RCC 7860 (cell line): ENCODE measurements at regions not wholly inside any gene's neighbourhood (a gene's known extent, or its start where the extent isn't known, plus 50 kb on each side); places are given as distances from the start of the nearest gene placed in this dataset.

ENCODE experiments used
- DNase-seq: peaks from one replicate; pipeline ENCODE4 v3.0.0-alpha.2; 2015; ENCODE audit warnings: low spot score
- FAIRE-seq: peaks from 2 replicates; lab custom pipeline; 2012; peaks lifted over from hg19 to GRCh38; lab: Jason Lieb, UNC

GRCh38 chr3:57009802-57010201 lies 50.7 kb upstream of the SPATA12 start:
- FAIRE-seq, result no peak
- DNase-seq, result no peak

- DNase-seq (no peak), FAIRE-seq (no peak)
Observed at GRCh38 chr3:57009367-57009766, 51.1 kb upstream of the SPATA12 start.

GRCh38 chr3:57007521-57008460 lies 52.7 kb upstream of the SPATA12 start:
- FAIRE-seq, result peak; percentile 81
- peak; percentile 54 for DNase-seq

- DNase-seq (no peak), FAIRE-seq (no peak)
Observed at GRCh38 chr3:57006949-57007419, 53.5 kb upstream of the SPATA12 start.

GRCh38 chr3:57006179-57006657 lies 54.2 kb upstream of the SPATA12 start:
- no peak for DNase-seq
- FAIRE-seq, result no peak

GRCh38 chr3:57004229-57004628 lies 56.2 kb upstream of the SPATA12 start:
- FAIRE-seq (no peak), DNase-seq (no peak)

GRCh38 chr3:57003676-57004075 lies 56.8 kb upstream of the SPATA12 start:
- FAIRE-seq (no peak), DNase-seq (no peak)

- FAIRE-seq, result no peak
- DNase-seq, result no peak
Observed at GRCh38 chr3:57001356-57001755, 59.1 kb upstream of the SPATA12 start.

GRCh38 chr3:57000012-57000411 lies 60.5 kb upstream of the SPATA12 start:
- DNase-seq (no peak), FAIRE-seq (no peak)

GRCh38 chr3:56999547-56999946 lies 60.9 kb upstream of the SPATA12 start:
- FAIRE-seq (no peak), DNase-seq (no peak)

GRCh38 chr3:56998076-56998529 lies 62.4 kb upstream of the SPATA12 start:
- no peak for DNase-seq
- FAIRE-seq, result no peak

GRCh38 chr3:56997675-56998074 lies 62.8 kb upstream of the SPATA12 start:
- FAIRE-seq, result no peak

GRCh38 chr3:56997041-56997440 lies 63.4 kb upstream of the SPATA12 start:
- FAIRE-seq (no peak), DNase-seq (no peak)

More at GRCh38 chr3:56997675-56998074, 62.8 kb upstream of the SPATA12 start:
- DNase-seq, result no peak

GRCh38 chr3:56994391-56994790 lies 66.1 kb upstream of the SPATA12 start:
- no peak for FAIRE-seq
- DNase-seq, result no peak

- DNase-seq (no peak), FAIRE-seq (no peak)
Observed at GRCh38 chr3:56990641-56991015, 69.8 kb upstream of the SPATA12 start.

- FAIRE-seq (no peak), DNase-seq (no peak)
Observed at GRCh38 chr3:56989977-56990640, 70.4 kb upstream of the SPATA12 start.

- DNase-seq (no peak), FAIRE-seq (no peak)
Observed at GRCh38 chr3:56989169-56989976, 71.1 kb upstream of the SPATA12 start.

GRCh38 chr3:56988458-56989168 lies 71.9 kb upstream of the SPATA12 start:
- no peak for FAIRE-seq
- peak; percentile 40 for DNase-seq

GRCh38 chr3:56987238-56987895 lies 73.1 kb upstream of the SPATA12 start:
- FAIRE-seq (no peak), DNase-seq (no peak)

- DNase-seq (no peak), FAIRE-seq (no peak)
Observed at GRCh38 chr3:56986347-56986746, 74.1 kb upstream of the SPATA12 start.
